Activated T-helper 1 cell treated with anti-CD3 and anti-CD28 coated beads, Interleukin-12 subunit alpha, Interleukin-12 subunit beta, Interleukin-2, Interleukin-4 antibody, amounts not matched to agents 30 ng/mL and 10 ng/mL and 1 ng/mL, durations not matched to agents 14 hours and 24 hours and 36 hours (primary cell): ENCODE measurements at regions not wholly inside any gene's neighbourhood (a gene's known extent, or its start where the extent isn't known, plus 50 kb on each side); places are given as distances from the start of the nearest gene placed in this dataset.

Source experiments
- DNase-seq: peaks from one replicate; pipeline ENCODE4 v3.0.0; 2021; ENCODE audit warnings: low spot score
- H3K27ac Mint-ChIP-seq: one replicate; pipeline ENCODE4 v1.8.0; 2021; ENCODE audit warnings: mild to moderate bottlenecking, mixed read lengths
- H3K27me3 Mint-ChIP-seq: one replicate; pipeline ENCODE4 v1.8.0; 2022; ENCODE audit warnings: mild to moderate bottlenecking, moderate library complexity, mixed read lengths; ENCODE audit not compliant: insufficient read depth
- H3K36me3 Mint-ChIP-seq: one replicate; pipeline ENCODE4 v1.8.0; 2021; ENCODE audit warnings: low read depth, mixed read lengths
- H3K4me1 Mint-ChIP-seq: one replicate; pipeline ENCODE4 v1.8.0; 2021; ENCODE audit warnings: low read depth, mixed read lengths
- H3K4me3 Mint-ChIP-seq: one replicate; pipeline ENCODE4 v1.8.0; 2021; ENCODE audit warnings: mild to moderate bottlenecking, moderate library complexity, mixed read lengths
- H3K9me3 Mint-ChIP-seq: one replicate; pipeline ENCODE4 v1.8.0; 2021; ENCODE audit warnings: mixed read lengths
- intact Hi-C: fragments of 100-400 bp; cut with micrococcal nuclease; formaldehyde crosslinking; loops from one replicate; pipeline ENCODE4 v1.15.1; 2024

GRCh38 chr15:85897895-85898717, 103.4 kb upstream of the KLHL25 start:
- DNase-seq: no peak
- H3K4me3 Mint-ChIP-seq: no peak overlapping the region
- H3K4me1 Mint-ChIP-seq: no peaks in the 10 kb centered on the region
- intact Hi-C loops: no loop called here
- peaks cover 3% of the 10 kb centered on the region for H3K9me3 Mint-ChIP-seq
- H3K36me3 Mint-ChIP-seq: no peaks in the 10 kb centered on the region
- H3K27me3 Mint-ChIP-seq: peaks cover 11% of the 10 kb centered on the region
- no peak overlapping the region for H3K27ac Mint-ChIP-seq

- DNase-seq: no peak
- H3K27ac Mint-ChIP-seq: no peak overlapping the region
- intact Hi-C loops: no loop called here
- H3K9me3 Mint-ChIP-seq: peaks cover 3% of the 10 kb centered on the region
- no peaks in the 10 kb centered on the region for H3K4me1 Mint-ChIP-seq
- H3K27me3 Mint-ChIP-seq: peaks cover 5% of the 10 kb centered on the region
- no peak overlapping the region for H3K4me3 Mint-ChIP-seq
- no peaks in the 10 kb centered on the region for H3K36me3 Mint-ChIP-seq
These were observed 105.2 kb upstream of the KLHL25 start for GRCh38 chr15:85899927-85900326.

GRCh38 chr15:85905751-85906450, 111.2 kb upstream of the KLHL25 start:
- Mint-ChIP-seq H3K9me3 (no peaks in the 10 kb centered on the region), H3K27me3 (peaks cover 9% of the 10 kb centered on the region), H3K4me3 (no peak overlapping the region), H3K36me3 (no peaks in the 10 kb centered on the region), H3K27ac (no peak overlapping the region), H3K4me1 (no peaks in the 10 kb centered on the region)
- intact Hi-C loops: no loop called here
- DNase-seq: no peak

GRCh38 chr15:85906640-85907039, 111.9 kb upstream of the KLHL25 start:
- Mint-ChIP-seq H3K4me3 (no peak overlapping the region), H3K27ac (no peak overlapping the region), H3K36me3 (no peaks in the 10 kb centered on the region), H3K27me3 (peaks cover 9% of the 10 kb centered on the region), H3K9me3 (no peaks in the 10 kb centered on the region), H3K4me1 (no peaks in the 10 kb centered on the region)
- intact Hi-C loops: no loop called here
- DNase-seq: no peak

GRCh38 chr15:85910834-85911233, 116.1 kb upstream of the KLHL25 start:
- intact Hi-C loops: no loop called here
- no peaks in the 10 kb centered on the region for H3K9me3 Mint-ChIP-seq
- no peak overlapping the region for H3K27ac Mint-ChIP-seq
- no peak overlapping the region for H3K4me3 Mint-ChIP-seq
- H3K36me3 Mint-ChIP-seq: no peaks in the 10 kb centered on the region
- DNase-seq: no peak
- H3K4me1 Mint-ChIP-seq: no peaks in the 10 kb centered on the region
- peaks cover 9% of the 10 kb centered on the region for H3K27me3 Mint-ChIP-seq

- peaks cover 3% of the 10 kb centered on the region for H3K27me3 Mint-ChIP-seq
- no peak overlapping the region for H3K4me3 Mint-ChIP-seq
- H3K36me3 Mint-ChIP-seq: no peaks in the 10 kb centered on the region
- H3K27ac Mint-ChIP-seq: no peak overlapping the region
- H3K9me3 Mint-ChIP-seq: no peaks in the 10 kb centered on the region
- DNase-seq: no peak
- intact Hi-C loops: no loop called here
- no peaks in the 10 kb centered on the region for H3K4me1 Mint-ChIP-seq
These were observed 118.7 kb upstream of the KLHL25 start for GRCh38 chr15:85913461-85913860.

- Mint-ChIP-seq H3K4me3 (no peak overlapping the region), H3K27me3 (peaks cover 6% of the 10 kb centered on the region), H3K9me3 (no peaks in the 10 kb centered on the region), H3K36me3 (no peaks in the 10 kb centered on the region), H3K27ac (no peak overlapping the region), H3K4me1 (no peaks in the 10 kb centered on the region)
- no peak for DNase-seq
- intact Hi-C loops: no loop called here
These were observed 126.2 kb upstream of the KLHL25 start for GRCh38 chr15:85920956-85921355.

- Mint-ChIP-seq H3K4me3 (no peak overlapping the region), H3K4me1 (no peaks in the 10 kb centered on the region), H3K36me3 (no peaks in the 10 kb centered on the region), H3K27me3 (peaks cover 10% of the 10 kb centered on the region), H3K27ac (no peak overlapping the region), H3K9me3 (no peaks in the 10 kb centered on the region)
- no peak for DNase-seq
- intact Hi-C loops: no loop called here
These were observed 129.4 kb upstream of the KLHL25 start for GRCh38 chr15:85924088-85924487.

- Mint-ChIP-seq H3K4me3 (no peak overlapping the region), H3K36me3 (no peaks in the 10 kb centered on the region), H3K4me1 (no peaks in the 10 kb centered on the region), H3K27me3 (peaks cover 8% of the 10 kb centered on the region), H3K9me3 (no peaks in the 10 kb centered on the region), H3K27ac (no peak overlapping the region)
- intact Hi-C loops: no loop called here
- no peak for DNase-seq
These were observed 131.0 kb upstream of the KLHL25 start for GRCh38 chr15:85925649-85926237.

- Mint-ChIP-seq H3K27ac (no peak overlapping the region), H3K9me3 (no peaks in the 10 kb centered on the region), H3K27me3 (peaks cover 8% of the 10 kb centered on the region), H3K4me3 (no peak overlapping the region), H3K4me1 (no peaks in the 10 kb centered on the region), H3K36me3 (no peaks in the 10 kb centered on the region)
- no peak for DNase-seq
- intact Hi-C loops: no loop called here
These were observed 132.1 kb upstream of the KLHL25 start for GRCh38 chr15:85926834-85927233.

- H3K36me3 Mint-ChIP-seq: no peaks in the 10 kb centered on the region
- DNase-seq: no peak
- no peak overlapping the region for H3K4me3 Mint-ChIP-seq
- no peak overlapping the region for H3K27ac Mint-ChIP-seq
- no peaks in the 10 kb centered on the region for H3K9me3 Mint-ChIP-seq
- H3K27me3 Mint-ChIP-seq: peaks cover 12% of the 10 kb centered on the region
- intact Hi-C loops: no loop called here
- no peaks in the 10 kb centered on the region for H3K4me1 Mint-ChIP-seq
These were observed 133.3 kb upstream of the KLHL25 start for GRCh38 chr15:85927931-85928537.

GRCh38 chr15:85929786-85930185, 135.1 kb upstream of the KLHL25 start:
- H3K36me3 Mint-ChIP-seq: no peaks in the 10 kb centered on the region
- H3K27ac Mint-ChIP-seq: no peak overlapping the region
- H3K27me3 Mint-ChIP-seq: peaks cover 8% of the 10 kb centered on the region
- no peak for DNase-seq
- intact Hi-C loops: no loop called here
- H3K9me3 Mint-ChIP-seq: no peaks in the 10 kb centered on the region
- no peak overlapping the region for H3K4me3 Mint-ChIP-seq
- H3K4me1 Mint-ChIP-seq: no peaks in the 10 kb centered on the region

- peaks cover 6% of the 10 kb centered on the region for H3K27me3 Mint-ChIP-seq
- intact Hi-C loops: no loop called here
- H3K36me3 Mint-ChIP-seq: no peaks in the 10 kb centered on the region
- no peaks in the 10 kb centered on the region for H3K9me3 Mint-ChIP-seq
- no peak overlapping the region for H3K4me3 Mint-ChIP-seq
- H3K4me1 Mint-ChIP-seq: no peaks in the 10 kb centered on the region
- DNase-seq: no peak
- no peak overlapping the region for H3K27ac Mint-ChIP-seq
These were observed 137.7 kb upstream of the KLHL25 start for GRCh38 chr15:85932391-85932790.
